ENCODE measurements at regions not wholly inside any gene's neighbourhood (a gene's known extent, or its start where the extent isn't known, plus 50 kb on each side); places are given as distances from the start of the nearest gene placed in this dataset.

GRCh38 chr6:56842686-56843475 is 112.0 kb upstream of the BEND6 start (continued):
- 0 out of 2 replicates have a peak, but pooled peaks have one; percentile 20 for TF ChIP-seq ZNF678 (CRISPR knock-in tag; IDR thresholded peaks at IDR 0.05)
- TF ChIP-seq GABPB1 (CRISPR knock-in tag; IDR thresholded peaks at IDR 0.05): 0 out of 2 replicates have a peak, but pooled peaks have one; percentile 27
- 0 out of 2 replicates have a peak, but pooled peaks have one; percentile 29 for TF ChIP-seq HOXA5 (CRISPR knock-in tag; IDR thresholded peaks at IDR 0.05)
- TF ChIP-seq POLR2G (IDR thresholded peaks at IDR 0.05; ENCODE audit: low read depth, low read length): 0 out of 2 replicates have a peak, but pooled peaks have one; percentile 34
- TF ChIP-seq KMT2A (CRISPR knock-in tag; IDR thresholded peaks at IDR 0.05): peak; percentile 71
- no peak for TF ChIP-seq DNMT3B (CRISPR knock-in tag; conservative IDR thresholded peaks at IDR 0.05)
- 0 out of 2 replicates have a peak, but pooled peaks have one; percentile 48 for TF ChIP-seq MXD3 (CRISPR knock-in tag; IDR thresholded peaks at IDR 0.05)
- no peak for TF ChIP-seq ZKSCAN8 (CRISPR knock-in tag; IDR thresholded peaks at IDR 0.05; ENCODE audit: borderline replicate concordance)
- peak; percentile 34 for TF ChIP-seq ZEB1 (IDR thresholded peaks at IDR 0.05; ENCODE audit: insufficient replicate concordance, low read depth)
- peak; percentile 18 for TF ChIP-seq XRCC5 (optimal IDR thresholded peaks at IDR 0.05; ENCODE audit: low read length)
- TF ChIP-seq ZNF335 (CRISPR knock-in tag; IDR thresholded peaks at IDR 0.05): 0 out of 2 replicates have a peak, but pooled peaks have one; percentile 14
- TF ChIP-seq TBX2 (CRISPR knock-in tag; IDR thresholded peaks at IDR 0.05; ENCODE audit: borderline replicate concordance): peak; percentile 25; the same call in 1 of the 2 replicates
- peak; percentile 10; the same call in 1 of the 2 replicates for TF ChIP-seq KDM5B (CRISPR knock-in tag; IDR thresholded peaks at IDR 0.05; ENCODE audit: borderline replicate concordance)
- 0 out of 2 replicates have a peak, but pooled peaks have one; percentile 29 for TF ChIP-seq ZNF513 (CRISPR knock-in tag; conservative IDR thresholded peaks at IDR 0.05)
- TF ChIP-seq RBFOX2 (IDR thresholded peaks at IDR 0.05; ENCODE audit: low read depth, low read length): no peak; the same call in 1 of the 2 replicates
- peak; percentile 88; the same call in 1 of the 2 replicates for TF ChIP-seq EZH2 (conservative IDR thresholded peaks at IDR 0.05; ENCODE audit: low read depth, low read length)
- no peak for TF ChIP-seq ZFAT (CRISPR knock-in tag; conservative IDR thresholded peaks at IDR 0.05)
- TF ChIP-seq HOXD1 (CRISPR knock-in tag; IDR thresholded peaks at IDR 0.05): 0 out of 2 replicates have a peak, but pooled peaks have one; percentile 33
- peak; percentile 57; the same call in 1 of the 2 replicates for TF ChIP-seq PHF8 (CRISPR knock-in tag; IDR thresholded peaks at IDR 0.05)
- 0 out of 2 replicates have a peak, but pooled peaks have one; percentile 25 for TF ChIP-seq PATZ1 (CRISPR knock-in tag; IDR thresholded peaks at IDR 0.05)

All from HepG2 (cell line).